Lower leg skin (tissue), 4 donors: ENCODE measurements at regions not wholly inside any gene's neighbourhood (a gene's known extent, or its start where the extent isn't known, plus 50 kb on each side); places are given as distances from the start of the nearest gene placed in this dataset.

Experiments
- DNase-seq, 2 donors: peaks; one replicate each; pipeline ENCODE4 v3.0.0-alpha.2; 2019; ENCODE audit warnings: low spot score in 2 of 2
- H3K4me3 ChIP-seq: fragments of 200-600 bp; sonication (generic); 2 replicates; pipeline ENCODE4 v1.5.1; 2017; ENCODE audit warnings: mild to moderate bottlenecking, low read depth; ENCODE audit not compliant: poor library complexity, severe bottlenecking
- CTCF ChIP-seq, 3 donors: fragments of 450-650 bp; IDR thresholded peaks; one replicate each; pipeline ENCODE4 v1.5.1; 2016; ENCODE audit warnings: antibody characterized with exemption in 3 of 3, mild to moderate bottlenecking in 3 of 3, moderate library complexity in 2 of 3
- POLR2A ChIP-seq, 2 donors: fragments of 450-650 bp; IDR thresholded peaks; one replicate each; pipeline ENCODE4 v1.6.1; 2016 to 2017; ENCODE audit warnings: antibody characterized with exemption in 2 of 2, mild to moderate bottlenecking in 1 of 2, moderate library complexity in 1 of 2
- WGBS, 2 donors: methylation state at CpG; one replicate each; pipeline ENCODE4 v1.1.5; 2018; 5-methylcytosine and 5-hydroxymethylcytosine counted together
- intact Hi-C: fragments of 100-400 bp; cut with DNase I; formaldehyde crosslinking; loops from one replicate; pipeline ENCODE4 v1.15.0; 2023; ENCODE audit warnings: low total_unique reads

- intact Hi-C loops, result no loop called here
- TF ChIP-seq CTCF (IDR thresholded peaks at IDR 0.05), result no peak
- no peak for TF ChIP-seq POLR2A (IDR thresholded peaks at IDR 0.05)
- DNase-seq, result no peak
- no peak overlapping the region for H3K4me3 ChIP-seq
- 56 to 62% methylated on average over 1 of the region's 1 CpG for WGBS, 2 donors
Measured at GRCh38 chr12:25806271-25806670, 152.2 kb upstream of the RASSF8 start.

- DNase-seq, result no peak
- no peak for TF ChIP-seq POLR2A (IDR thresholded peaks at IDR 0.05)
- no peak for TF ChIP-seq CTCF (IDR thresholded peaks at IDR 0.05)
- intact Hi-C loops, result no loop called here
- no peak overlapping the region for H3K4me3 ChIP-seq
Measured at GRCh38 chr12:25808604-25809003, 149.9 kb upstream of the RASSF8 start.

GRCh38 chr12:25810683-25811082 is 147.8 kb upstream of the RASSF8 start:
- DNase-seq, result no peak
- intact Hi-C loops, result no loop called here
- WGBS, 2 donors, result 88 to 91% methylated on average over 1 of the region's 1 CpG
- no peak for TF ChIP-seq CTCF (IDR thresholded peaks at IDR 0.05)
- no peak for TF ChIP-seq POLR2A (IDR thresholded peaks at IDR 0.05)
- H3K4me3 ChIP-seq, result no peak overlapping the region

GRCh38 chr12:25811656-25812126 is 146.8 kb upstream of the RASSF8 start:
- intact Hi-C loops, result no loop called here
- H3K4me3 ChIP-seq, result no peak overlapping the region
- WGBS, 2 donors, result 44 to 45% methylated on average over 5 of the region's 5 CpGs
- DNase-seq, result no peak
- TF ChIP-seq POLR2A (IDR thresholded peaks at IDR 0.05) (no peak), CTCF (IDR thresholded peaks at IDR 0.05) (no peak)

GRCh38 chr12:25812295-25812694 is 146.2 kb upstream of the RASSF8 start:
- intact Hi-C loops, result no loop called here
- no peak overlapping the region for H3K4me3 ChIP-seq

More at GRCh38 chr12:25812295-25812694, 146.2 kb upstream of the RASSF8 start:
- TF ChIP-seq CTCF (IDR thresholded peaks at IDR 0.05) (no peak), POLR2A (IDR thresholded peaks at IDR 0.05) (no peak)
- 81 to 83% methylated on average over 4 of the region's 4 CpGs for WGBS, 2 donors
- DNase-seq, result no peak
